ENCODE measurements at regions not wholly inside any gene's neighbourhood (a gene's known extent, or its start where the extent isn't known, plus 50 kb on each side); places are given as distances from the start of the nearest gene placed in this dataset.

DNA sequence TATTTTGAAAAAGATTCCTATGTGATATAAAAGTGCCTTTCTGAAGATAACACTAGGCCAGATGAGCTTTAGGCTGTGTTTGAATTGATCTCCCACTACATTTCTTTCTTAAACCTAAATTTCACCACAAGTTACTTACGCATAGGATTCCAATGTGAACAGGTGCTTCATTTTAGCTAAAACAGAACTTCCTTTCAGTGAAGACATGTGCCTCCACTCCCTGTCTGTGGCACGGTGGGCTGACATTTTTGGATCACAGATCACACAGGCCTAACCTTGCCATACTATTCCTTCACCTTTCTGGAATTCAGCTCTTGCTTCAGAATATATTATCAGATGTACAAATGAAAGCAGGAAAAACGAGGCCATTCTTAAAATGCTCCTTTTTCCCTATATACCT, 231.8 kb downstream of the SAMD5 start:
- ChIA-PET POLR2A (no interaction called here), CTCF (no interaction called here)
- TF ChIP-seq, protein P1, sequence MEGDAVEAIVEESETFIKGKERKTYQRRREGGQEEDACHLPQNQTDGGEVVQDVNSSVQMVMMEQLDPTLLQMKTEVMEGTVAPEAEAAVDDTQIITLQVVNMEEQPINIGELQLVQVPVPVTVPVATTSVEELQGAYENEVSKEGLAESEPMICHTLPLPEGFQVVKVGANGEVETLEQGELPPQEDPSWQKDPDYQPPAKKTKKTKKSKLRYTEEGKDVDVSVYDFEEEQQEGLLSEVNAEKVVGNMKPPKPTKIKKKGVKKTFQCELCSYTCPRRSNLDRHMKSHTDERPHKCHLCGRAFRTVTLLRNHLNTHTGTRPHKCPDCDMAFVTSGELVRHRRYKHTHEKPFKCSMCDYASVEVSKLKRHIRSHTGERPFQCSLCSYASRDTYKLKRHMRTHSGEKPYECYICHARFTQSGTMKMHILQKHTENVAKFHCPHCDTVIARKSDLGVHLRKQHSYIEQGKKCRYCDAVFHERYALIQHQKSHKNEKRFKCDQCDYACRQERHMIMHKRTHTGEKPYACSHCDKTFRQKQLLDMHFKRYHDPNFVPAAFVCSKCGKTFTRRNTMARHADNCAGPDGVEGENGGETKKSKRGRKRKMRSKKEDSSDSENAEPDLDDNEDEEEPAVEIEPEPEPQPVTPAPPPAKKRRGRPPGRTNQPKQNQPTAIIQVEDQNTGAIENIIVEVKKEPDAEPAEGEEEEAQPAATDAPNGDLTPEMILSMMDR (IDR thresholded peaks at IDR 0.05; ENCODE audit: control extremely low read depth, extremely low read depth, low read depth, missing control alignments), result no peak
- DNase-seq (ENCODE audit: extremely low spot score), result no peak

DNA sequence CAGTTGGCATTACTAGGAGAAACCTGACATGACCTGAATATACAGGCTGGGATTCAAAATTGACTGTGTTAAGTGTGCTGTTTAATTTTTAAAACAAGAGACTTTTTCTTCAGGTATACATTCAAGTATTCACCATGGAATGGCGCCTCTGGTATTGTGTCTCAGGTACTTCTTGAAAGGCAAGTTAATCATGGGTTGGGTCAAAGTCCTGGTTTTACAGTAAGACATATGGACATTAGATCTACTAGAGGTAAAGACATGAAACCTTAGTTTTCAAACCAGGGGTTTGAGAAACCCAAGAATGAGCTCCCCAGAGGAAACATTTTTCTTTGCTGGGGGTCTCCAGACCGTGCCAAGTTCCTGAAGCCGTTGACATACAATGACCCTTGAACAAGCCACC, 232.4 kb downstream of the SAMD5 start:
- TF ChIP-seq, protein P1 (IDR thresholded peaks at IDR 0.05; ENCODE audit: control extremely low read depth, extremely low read depth, low read depth, missing control alignments), result no peak
- POLR2A ChIA-PET, result no interaction called here
- DNase-seq (ENCODE audit: extremely low spot score), result no peak
- CTCF ChIA-PET, result no interaction called here

DNA sequence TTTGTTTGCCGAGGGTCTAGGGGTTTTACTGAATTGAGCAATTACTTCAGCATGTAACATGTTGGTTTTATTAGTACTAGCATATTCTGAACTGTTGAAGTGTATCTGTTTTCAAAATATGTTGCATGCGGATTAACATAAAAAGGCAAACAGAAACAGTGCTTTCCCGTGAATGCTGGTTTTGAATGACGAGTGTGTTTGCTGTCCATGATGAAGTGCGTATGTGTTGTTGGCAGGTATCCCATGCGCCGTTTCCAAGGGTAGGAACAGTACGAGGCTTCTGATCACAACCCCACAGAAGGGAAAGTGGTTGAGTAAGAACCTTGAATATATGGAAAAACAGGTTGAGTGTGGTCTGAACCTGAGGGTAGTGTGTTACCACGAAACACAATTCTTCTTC, 232.9 kb downstream of the SAMD5 start:
- TF ChIP-seq, protein P1 (IDR thresholded peaks at IDR 0.05; ENCODE audit: control extremely low read depth, extremely low read depth, low read depth, missing control alignments), result no peak
- POLR2A ChIA-PET, result no interaction called here
- DNase-seq (ENCODE audit: extremely low spot score), result no peak
- CTCF ChIA-PET, result no interaction called here

GRCh38 chr6:147742440-147742839, 233.9 kb downstream of the SAMD5 start:
- DNase-seq (ENCODE audit: extremely low spot score), result no peak
- ChIA-PET POLR2A (no interaction called here), CTCF (no interaction called here)
- TF ChIP-seq, protein P1 (IDR thresholded peaks at IDR 0.05; ENCODE audit: control extremely low read depth, extremely low read depth, low read depth, missing control alignments), result no peak

DNA sequence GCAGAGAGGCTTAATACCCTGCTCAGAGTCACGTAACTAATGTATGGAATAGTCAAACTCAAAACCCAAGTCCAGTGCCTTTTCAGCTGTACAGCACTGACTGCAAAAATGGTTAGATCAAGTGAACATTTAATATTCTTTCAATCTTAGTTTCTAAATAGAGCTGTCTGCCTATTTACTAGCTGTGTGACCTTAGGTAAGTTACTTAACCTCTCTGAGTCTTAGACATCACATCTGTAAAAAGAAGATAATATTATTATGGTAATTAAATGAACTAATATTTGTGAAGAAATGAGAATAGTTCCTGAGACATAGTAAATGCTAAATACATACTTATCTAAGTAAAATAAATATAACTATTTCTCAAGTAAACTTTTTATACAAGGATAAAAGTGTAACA, 235.5 kb downstream of the SAMD5 start:
- POLR2A ChIA-PET, result no interaction called here

GRCh38 chr6:147749331-147749730, 240.8 kb downstream of the SAMD5 start:
- ChIA-PET CTCF (no interaction called here), POLR2A (no interaction called here)
- TF ChIP-seq, protein P1 (IDR thresholded peaks at IDR 0.05; ENCODE audit: control extremely low read depth, extremely low read depth, low read depth, missing control alignments), result no peak

More for the DNA sequence above, 235.5 kb downstream of the SAMD5 start:
- CTCF ChIA-PET, result interaction anchor here (2.2 kb wide), 1 partner anchor 17 kb away, joined by 5 read pairs; no protein-coding TSS in a partner anchor
- TF ChIP-seq, protein P1 (IDR thresholded peaks at IDR 0.05; ENCODE audit: control extremely low read depth, extremely low read depth, low read depth, missing control alignments), result no peak
- DNase-seq (ENCODE audit: extremely low spot score), result no peak

GRCh38 chr6:147750413-147750812, 241.9 kb downstream of the SAMD5 start:
- ChIA-PET POLR2A (no interaction called here), CTCF (no interaction called here)
- TF ChIP-seq, protein P1 (IDR thresholded peaks at IDR 0.05; ENCODE audit: control extremely low read depth, extremely low read depth, low read depth, missing control alignments), result no peak

More at GRCh38 chr6:147749331-147749730, 240.8 kb downstream of the SAMD5 start:
- DNase-seq (ENCODE audit: extremely low spot score), result no peak

More at GRCh38 chr6:147750413-147750812, 241.9 kb downstream of the SAMD5 start:
- DNase-seq (ENCODE audit: extremely low spot score), result no peak

Measured in GM10248 (cell line).